ENCODE measurements at regions not wholly inside any gene's neighbourhood (a gene's known extent, or its start where the extent isn't known, plus 50 kb on each side); places are given as distances from the start of the nearest gene placed in this dataset.
"Not testable (repeated sequence)": the region's sequence is repeated elsewhere in the genome, so short reads cannot be mapped to it uniquely, and the experiment has no call there.

DNA sequence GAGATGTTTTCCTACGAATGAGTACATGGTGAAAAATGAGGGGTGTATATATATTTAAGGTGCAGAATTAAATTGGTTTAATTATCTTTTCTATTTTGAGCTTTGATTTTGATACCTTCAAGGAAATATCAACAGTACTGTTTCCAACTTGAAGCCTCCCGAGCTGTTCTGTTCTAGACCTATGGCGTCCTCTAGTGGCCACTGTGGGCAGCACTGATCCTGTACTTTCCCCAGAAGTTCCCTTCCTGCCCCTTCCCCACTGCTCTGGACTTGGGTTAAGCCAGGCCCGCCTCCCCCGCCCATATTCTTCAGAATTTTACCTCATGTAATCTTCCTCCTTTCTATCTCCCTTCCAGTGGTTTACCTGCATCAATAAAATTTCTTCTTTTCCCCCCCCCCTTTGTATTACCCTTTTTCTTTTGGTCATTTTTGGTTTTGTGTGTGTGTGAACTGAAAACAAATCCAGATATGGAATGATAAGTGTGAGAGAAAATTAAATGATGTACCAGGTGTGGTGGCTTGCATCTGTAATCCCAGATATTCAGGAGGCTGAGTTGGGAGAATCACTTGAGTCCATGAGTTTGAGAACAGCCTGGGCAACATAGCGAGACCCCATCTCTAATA is 1643.5 kb downstream of the TP53TG3F start:
- TF ChIP-seq, protein P1, sequence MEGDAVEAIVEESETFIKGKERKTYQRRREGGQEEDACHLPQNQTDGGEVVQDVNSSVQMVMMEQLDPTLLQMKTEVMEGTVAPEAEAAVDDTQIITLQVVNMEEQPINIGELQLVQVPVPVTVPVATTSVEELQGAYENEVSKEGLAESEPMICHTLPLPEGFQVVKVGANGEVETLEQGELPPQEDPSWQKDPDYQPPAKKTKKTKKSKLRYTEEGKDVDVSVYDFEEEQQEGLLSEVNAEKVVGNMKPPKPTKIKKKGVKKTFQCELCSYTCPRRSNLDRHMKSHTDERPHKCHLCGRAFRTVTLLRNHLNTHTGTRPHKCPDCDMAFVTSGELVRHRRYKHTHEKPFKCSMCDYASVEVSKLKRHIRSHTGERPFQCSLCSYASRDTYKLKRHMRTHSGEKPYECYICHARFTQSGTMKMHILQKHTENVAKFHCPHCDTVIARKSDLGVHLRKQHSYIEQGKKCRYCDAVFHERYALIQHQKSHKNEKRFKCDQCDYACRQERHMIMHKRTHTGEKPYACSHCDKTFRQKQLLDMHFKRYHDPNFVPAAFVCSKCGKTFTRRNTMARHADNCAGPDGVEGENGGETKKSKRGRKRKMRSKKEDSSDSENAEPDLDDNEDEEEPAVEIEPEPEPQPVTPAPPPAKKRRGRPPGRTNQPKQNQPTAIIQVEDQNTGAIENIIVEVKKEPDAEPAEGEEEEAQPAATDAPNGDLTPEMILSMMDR (IDR thresholded peaks at IDR 0.05; ENCODE audit: unreplicated experiment), result no peak
- no peak overlapping the region for H3K4me3 Mint-ChIP-seq (ENCODE audit: low read depth)
- no peak for DNase-seq (ENCODE audit: low spot score, unreplicated experiment)
- H3K27ac Mint-ChIP-seq, result no peak overlapping the region
- no peaks in the 10 kb centered on the region for H3K36me3 Mint-ChIP-seq (ENCODE audit: insufficient read depth)
- peaks cover 35% of the 10 kb centered on the region for H3K9me3 Mint-ChIP-seq (ENCODE audit: low read depth)
- no peaks in the 10 kb centered on the region for H3K4me1 Mint-ChIP-seq (ENCODE audit: low read depth)
- no peaks in the 10 kb centered on the region for H3K27me3 Mint-ChIP-seq

DNA sequence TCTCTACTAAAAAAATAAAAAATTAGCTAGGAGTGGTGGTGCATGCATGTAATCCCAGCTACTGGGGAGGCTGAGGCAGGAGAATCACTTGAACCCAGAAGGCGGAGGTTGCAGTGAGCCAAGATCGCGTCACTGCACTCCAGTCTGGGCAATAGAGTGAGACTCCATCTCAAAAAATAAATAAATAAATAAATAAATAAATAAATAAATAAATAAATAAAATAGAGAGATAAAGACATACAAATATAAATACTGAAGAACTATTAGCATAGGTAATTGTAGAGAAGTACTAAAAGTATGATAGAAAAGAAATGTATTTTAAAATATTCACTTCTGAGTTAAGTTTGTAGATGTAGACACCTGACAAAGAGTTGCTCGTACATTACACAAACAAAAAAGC is 1652.4 kb downstream of the TP53TG3F start:
- H3K27me3 Mint-ChIP-seq; H3K4me3 Mint-ChIP-seq (ENCODE audit: low read depth); H3K36me3 Mint-ChIP-seq (ENCODE audit: insufficient read depth); DNase-seq (ENCODE audit: low spot score, unreplicated experiment); H3K27ac Mint-ChIP-seq; H3K4me1 Mint-ChIP-seq (ENCODE audit: low read depth): not testable (repeated sequence)
- H3K9me3 Mint-ChIP-seq (ENCODE audit: low read depth), result peaks cover 24% of the 10 kb centered on the region

DNA sequence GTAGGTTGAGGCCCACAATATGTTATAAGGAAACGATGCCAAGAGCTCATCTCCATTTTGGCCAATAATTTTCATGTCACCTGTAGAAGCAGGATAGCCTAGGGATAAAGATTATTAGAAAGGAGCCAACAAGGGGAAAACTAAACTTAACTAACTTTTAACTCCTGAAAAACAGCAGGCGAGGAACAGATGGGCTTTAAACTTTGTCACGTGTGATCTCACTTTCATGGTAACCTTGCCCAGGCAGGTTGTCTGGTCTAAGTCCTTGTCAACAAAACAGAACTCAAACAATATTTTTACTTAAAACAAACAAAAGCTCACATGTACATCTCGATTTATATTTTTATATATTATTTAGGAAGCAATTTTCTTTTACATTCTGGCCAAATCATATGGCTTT is 1672.0 kb downstream of the TP53TG3F start:
- no peak overlapping the region for H3K4me3 Mint-ChIP-seq (ENCODE audit: low read depth)

DNA sequence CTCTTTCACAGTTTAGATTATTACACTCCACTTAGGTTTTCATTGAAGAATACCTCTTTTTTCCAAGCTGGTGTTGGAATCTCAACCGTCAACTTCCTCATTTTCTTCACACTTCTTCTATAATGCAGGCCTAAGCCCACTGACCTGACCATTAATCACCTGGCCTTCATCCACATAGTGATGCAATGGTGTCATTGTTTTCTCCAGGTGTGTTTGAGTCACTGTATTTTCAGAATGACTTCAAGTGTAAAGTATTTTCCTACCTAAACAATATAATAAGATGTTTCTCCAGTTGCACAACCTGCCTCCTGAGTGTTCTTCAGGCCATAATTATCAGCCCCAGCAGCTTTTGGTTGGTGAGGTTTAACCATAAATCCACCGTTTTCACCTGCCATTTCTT is 1675.1 kb downstream of the TP53TG3F start:
- Mint-ChIP-seq H3K36me3 (ENCODE audit: insufficient read depth) (no peaks in the 10 kb centered on the region), H3K4me1 (ENCODE audit: low read depth) (no peaks in the 10 kb centered on the region), H3K27me3 (no peaks in the 10 kb centered on the region), H3K27ac (no peak overlapping the region), H3K4me3 (ENCODE audit: low read depth) (no peak overlapping the region), H3K9me3 (ENCODE audit: low read depth) (peaks cover 22% of the 10 kb centered on the region)
- TF ChIP-seq, protein P1 (IDR thresholded peaks at IDR 0.05; ENCODE audit: unreplicated experiment), result no peak
- no peak for DNase-seq (ENCODE audit: low spot score, unreplicated experiment)

More for the DNA sequence above, 1672.0 kb downstream of the TP53TG3F start:
- no peak overlapping the region for H3K27ac Mint-ChIP-seq
- H3K9me3 Mint-ChIP-seq (ENCODE audit: low read depth), result peaks cover 29% of the 10 kb centered on the region
- no peak for DNase-seq (ENCODE audit: low spot score, unreplicated experiment)
- no peaks in the 10 kb centered on the region for H3K27me3 Mint-ChIP-seq
- no peaks in the 10 kb centered on the region for H3K36me3 Mint-ChIP-seq (ENCODE audit: insufficient read depth)
- TF ChIP-seq, protein P1 (IDR thresholded peaks at IDR 0.05; ENCODE audit: unreplicated experiment), result no peak
- no peaks in the 10 kb centered on the region for H3K4me1 Mint-ChIP-seq (ENCODE audit: low read depth)

DNA sequence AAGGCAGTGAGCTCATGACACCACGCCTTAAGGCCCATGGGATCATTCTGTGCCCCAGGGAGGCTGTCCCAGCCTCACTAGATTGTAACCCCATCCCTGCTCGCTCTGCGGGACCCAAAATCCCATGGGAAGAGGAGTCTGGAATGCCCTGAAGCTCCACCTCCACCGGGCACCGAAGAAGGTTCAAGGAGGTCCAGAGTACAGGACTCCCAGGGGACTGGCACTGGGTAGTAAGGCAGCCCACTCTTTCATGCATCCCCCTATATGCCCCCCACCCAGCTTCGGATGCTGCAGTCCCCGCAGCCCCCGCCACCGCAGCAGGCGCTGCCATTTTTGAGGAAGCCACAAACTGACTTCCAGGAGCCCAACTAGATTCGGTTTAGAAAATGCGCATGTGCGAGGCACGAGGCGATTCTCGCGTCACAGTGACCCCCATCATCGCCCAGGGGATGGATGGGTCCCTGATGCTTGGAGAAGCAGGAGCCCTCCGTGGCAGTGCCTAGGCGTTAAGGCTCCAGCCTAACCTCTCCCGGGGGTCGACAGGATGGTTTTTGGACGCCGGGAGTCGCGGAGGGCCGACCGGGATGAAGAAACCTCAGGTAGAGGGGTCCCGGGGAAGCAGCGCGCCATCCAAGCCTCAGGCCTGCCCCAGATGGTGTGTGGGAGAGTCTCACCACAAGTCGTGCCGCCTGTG is 1681.0 kb downstream of the TP53TG3F start:
- DNase-seq (ENCODE audit: low spot score, unreplicated experiment), result no peak
- H3K27me3 Mint-ChIP-seq, result no peaks in the 10 kb centered on the region
- peaks cover 4% of the 10 kb centered on the region for H3K36me3 Mint-ChIP-seq (ENCODE audit: insufficient read depth)
- H3K27ac Mint-ChIP-seq, result no peak overlapping the region
- H3K9me3 Mint-ChIP-seq (ENCODE audit: low read depth), result peaks cover 27% of the 10 kb centered on the region
- H3K4me1 Mint-ChIP-seq (ENCODE audit: low read depth), result no peaks in the 10 kb centered on the region
- TF ChIP-seq, protein P1 (IDR thresholded peaks at IDR 0.05; ENCODE audit: unreplicated experiment), result no peak
- H3K4me3 Mint-ChIP-seq (ENCODE audit: low read depth), result no peak overlapping the region

DNA sequence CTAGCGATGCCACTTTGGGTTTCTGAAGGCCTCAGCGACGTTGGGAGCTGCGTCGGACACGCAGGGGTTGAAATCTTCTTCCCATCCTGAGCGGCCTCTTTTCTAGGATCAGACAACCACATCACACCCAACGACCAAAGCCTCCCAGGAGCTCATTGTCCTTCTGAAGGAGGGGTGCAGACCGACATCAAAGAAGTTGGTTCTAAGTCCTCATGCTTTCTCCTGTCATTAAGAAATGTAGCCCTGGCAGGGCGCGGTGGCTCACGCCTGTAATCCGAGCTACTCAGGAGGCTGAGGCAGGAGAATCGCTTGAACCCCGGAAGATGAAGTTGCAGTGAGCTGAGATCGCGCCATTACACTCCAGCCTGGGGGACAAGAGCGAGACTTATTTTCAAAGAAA is 1681.9 kb downstream of the TP53TG3F start:
- TF ChIP-seq, protein P1 (IDR thresholded peaks at IDR 0.05; ENCODE audit: unreplicated experiment), result no peak
- H3K27me3 Mint-ChIP-seq, result no peaks in the 10 kb centered on the region
- DNase-seq (ENCODE audit: low spot score, unreplicated experiment), result no peak
- H3K36me3 Mint-ChIP-seq (ENCODE audit: insufficient read depth), result peaks cover 4% of the 10 kb centered on the region
- H3K4me3 Mint-ChIP-seq (ENCODE audit: low read depth), result no peak overlapping the region
- H3K9me3 Mint-ChIP-seq (ENCODE audit: low read depth), result peaks cover 27% of the 10 kb centered on the region
- no peaks in the 10 kb centered on the region for H3K4me1 Mint-ChIP-seq (ENCODE audit: low read depth)
- no peak overlapping the region for H3K27ac Mint-ChIP-seq

All from progenitor cell of endocrine pancreas (in vitro differentiated cells).